ENCODE measurements at regions not wholly inside any gene's neighbourhood (a gene's known extent, or its start where the extent isn't known, plus 50 kb on each side); places are given as distances from the start of the nearest gene placed in this dataset.

DNA sequence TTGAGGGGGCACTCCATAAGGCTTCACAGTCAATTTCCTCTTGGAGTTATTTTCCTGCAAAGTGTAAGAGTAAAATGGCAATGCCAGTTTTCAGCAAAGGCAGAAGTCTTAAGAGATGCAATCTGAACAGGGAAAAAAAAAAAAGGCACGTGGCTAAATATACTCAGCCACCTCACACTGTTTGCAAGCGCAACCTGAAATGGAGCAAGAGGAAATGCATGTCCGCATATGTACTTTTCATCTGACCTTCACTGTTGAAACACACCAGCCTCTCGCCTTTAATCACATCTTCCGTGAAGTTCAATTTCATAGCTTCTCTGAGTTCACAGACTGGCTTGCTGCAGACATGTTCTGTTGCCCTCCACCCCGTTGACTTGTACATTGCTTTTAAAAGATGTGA, 101.4 kb downstream of the KATNIP start:
- no peak overlapping the region for H2AK5ac ChIP-seq (ENCODE audit: insufficient read length, low read length)
- Mint-ChIP-seq H3K4me3 (no peak overlapping the region), H3K27me3 (ENCODE audit: low read depth) (no peaks in the 10 kb centered on the region), H3K9me3 (no peaks in the 10 kb centered on the region), H3K27ac (peak overlapping the region in 1 of 3 experiments; percentile 30; a peak in 2 of 7 replicates), H3K36me3 (ENCODE audit: insufficient read depth in 1 of 3, low read depth in 3 of 3) (peaks cover 0 to 6% (median 1%) of the 10 kb centered on the region in 3 experiments; a peak in 3 of 7 replicates), H3K4me1 (peaks cover 19 to 29% of the 10 kb centered on the region in 2 experiments)
- H3K4me1 ChIP-seq (ENCODE audit: insufficient read depth, low read length): no peaks in the 10 kb centered on the region
- H3K23me2 ChIP-seq (ENCODE audit: insufficient read length, low read depth, low read length, poor library complexity, severe bottlenecking): no peaks in the 10 kb centered on the region
- H3K18ac ChIP-seq (ENCODE audit: insufficient read length, low read depth, low read length): no peak overlapping the region
- H3K23ac ChIP-seq (ENCODE audit: insufficient read length, low read depth, low read length): no peak overlapping the region
- H3K27me3 ChIP-seq (ENCODE audit: insufficient read depth, low read length): no peaks in the 10 kb centered on the region
- H2BK12ac ChIP-seq (ENCODE audit: insufficient read length, low read depth, low read length): no peak overlapping the region
- no peak overlapping the region for H3K9ac ChIP-seq (ENCODE audit: extremely low read depth, insufficient read length, low read length)
- H3K9me3 ChIP-seq (ENCODE audit: control insufficient read depth, low read depth, low read length): no peaks in the 10 kb centered on the region
- no peak overlapping the region for H2BK15ac ChIP-seq (ENCODE audit: low read depth, low read length)
- no peak overlapping the region for H2BK20ac ChIP-seq (ENCODE audit: low read depth, low read length, poor library complexity, severe bottlenecking)
- H4K91ac ChIP-seq (ENCODE audit: insufficient read length, low read depth, low read length): no peak overlapping the region
- TF ChIP-seq, protein P1, sequence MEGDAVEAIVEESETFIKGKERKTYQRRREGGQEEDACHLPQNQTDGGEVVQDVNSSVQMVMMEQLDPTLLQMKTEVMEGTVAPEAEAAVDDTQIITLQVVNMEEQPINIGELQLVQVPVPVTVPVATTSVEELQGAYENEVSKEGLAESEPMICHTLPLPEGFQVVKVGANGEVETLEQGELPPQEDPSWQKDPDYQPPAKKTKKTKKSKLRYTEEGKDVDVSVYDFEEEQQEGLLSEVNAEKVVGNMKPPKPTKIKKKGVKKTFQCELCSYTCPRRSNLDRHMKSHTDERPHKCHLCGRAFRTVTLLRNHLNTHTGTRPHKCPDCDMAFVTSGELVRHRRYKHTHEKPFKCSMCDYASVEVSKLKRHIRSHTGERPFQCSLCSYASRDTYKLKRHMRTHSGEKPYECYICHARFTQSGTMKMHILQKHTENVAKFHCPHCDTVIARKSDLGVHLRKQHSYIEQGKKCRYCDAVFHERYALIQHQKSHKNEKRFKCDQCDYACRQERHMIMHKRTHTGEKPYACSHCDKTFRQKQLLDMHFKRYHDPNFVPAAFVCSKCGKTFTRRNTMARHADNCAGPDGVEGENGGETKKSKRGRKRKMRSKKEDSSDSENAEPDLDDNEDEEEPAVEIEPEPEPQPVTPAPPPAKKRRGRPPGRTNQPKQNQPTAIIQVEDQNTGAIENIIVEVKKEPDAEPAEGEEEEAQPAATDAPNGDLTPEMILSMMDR (conservative IDR thresholded peaks at IDR 0.05): no peak
- H4K5ac ChIP-seq (ENCODE audit: insufficient read length, low read depth, low read length): no peak overlapping the region
- no peak overlapping the region for H3T11ph ChIP-seq (ENCODE audit: low read length)
- H4K8ac ChIP-seq (replicated peaks; ENCODE audit: insufficient read length, low read depth, low read length): no peak overlapping the region
- H4K20me1 ChIP-seq (ENCODE audit: control insufficient read depth, insufficient read depth, insufficient read length): no peaks in the 10 kb centered on the region
- no peak overlapping the region for H3K4me2 ChIP-seq (ENCODE audit: insufficient read depth, insufficient read length, low read length)
- H3K14ac ChIP-seq (ENCODE audit: insufficient read depth, low read length): no peak overlapping the region
- no peak for DNase-seq
- H2BK5ac ChIP-seq (ENCODE audit: insufficient read length, low read length): no peak overlapping the region
- no peaks in the 10 kb centered on the region for H3K79me1 ChIP-seq (ENCODE audit: insufficient read depth, low read depth, low read length, poor library complexity, severe bottlenecking)
- H3K79me2 ChIP-seq (ENCODE audit: insufficient read depth, low read length): no peaks in the 10 kb centered on the region
- no CpG with 5 or more reads among the region's 6 CpGs for WGBS (ENCODE audit: extremely low coverage, insufficient read length, low lambda C conversion rate)
- no peak overlapping the region for H3K56ac ChIP-seq (ENCODE audit: insufficient read length, low read depth, low read length)
- H3K4ac ChIP-seq (ENCODE audit: low read depth, low read length): no peak overlapping the region
- H2BK120ac ChIP-seq (ENCODE audit: low read depth, low read length, poor library complexity, severe bottlenecking): no peak overlapping the region
- H2AFZ ChIP-seq (ENCODE audit: low read length): no peak overlapping the region
- H3K27ac ChIP-seq (ENCODE audit: insufficient read length, low read depth, low read length): no peak overlapping the region
